ENCODE measurements at regions not wholly inside any gene's neighbourhood (a gene's known extent, or its start where the extent isn't known, plus 50 kb on each side); places are given as distances from the start of the nearest gene placed in this dataset.

DNA sequence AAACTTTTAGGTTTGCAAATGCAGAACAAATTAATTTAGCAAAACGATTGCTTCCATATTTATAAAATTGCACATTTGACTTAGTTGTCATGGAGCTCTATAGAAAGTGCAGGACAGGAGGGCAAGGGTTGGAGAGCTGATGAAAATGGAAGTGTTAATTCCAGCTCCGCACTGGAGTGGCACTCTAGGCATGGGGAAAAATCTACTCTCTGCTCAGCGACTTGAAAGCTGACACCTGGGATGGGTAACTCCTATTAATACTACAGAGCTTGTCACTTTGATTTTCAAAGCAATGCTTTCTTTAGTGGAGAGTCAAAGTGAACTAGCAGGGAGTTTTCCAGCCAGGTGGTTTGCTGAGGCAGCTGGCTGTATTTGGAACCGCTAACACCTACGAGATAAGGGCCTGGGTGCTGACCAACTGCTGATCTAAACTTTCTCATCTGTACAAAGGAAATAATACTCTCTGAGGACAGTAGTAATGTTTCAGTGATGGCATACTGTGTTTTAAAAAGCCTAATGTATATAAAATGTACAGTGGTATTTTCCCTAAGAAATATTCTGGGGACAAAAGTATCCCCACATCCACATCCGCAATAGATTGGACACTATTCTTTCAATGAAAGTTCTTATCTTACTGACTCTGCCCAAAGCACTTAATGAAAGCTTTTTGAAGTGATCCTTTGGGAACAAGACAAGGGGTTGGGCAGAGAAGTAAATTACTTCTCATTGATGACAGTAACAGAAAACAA, 444.3 kb downstream of the GPAM start:
- 63% methylated on average over 6 of the region's 6 CpGs; no CpG with 5 or more reads in 1 of the 2 experiments for WGBS, 2 experiments (ENCODE audit: extremely low coverage in 1 of 2, insufficient coverage in 1 of 2, insufficient read length in 1 of 2, insufficient replicate concordance in 2 of 2, low coverage in 1 of 2, low lambda C conversion rate in 2 of 2, missing lambda C conversion rate in 1 of 2)
- POLR2A ChIA-PET (ENCODE audit: partially characterized antibody), result no interaction called here
- H3K18ac ChIP-seq (ENCODE audit: extremely low read depth, low read length), result no peak overlapping the region

More for the DNA sequence above, 444.3 kb downstream of the GPAM start:
- no peaks in the 10 kb centered on the region for H3K4me1 ChIP-seq (replicated peaks in 1 of 4; ENCODE audit: control insufficient read depth in 3 of 4, insufficient read depth in 4 of 4, low read length in 3 of 4)
- no peak overlapping the region for H2AK5ac ChIP-seq (ENCODE audit: low read depth, low read length)
- H3K9me3 ChIP-seq (ENCODE audit: insufficient read depth in 2 of 2, low read depth in 1 of 2, low read length in 1 of 2), result no peaks in the 10 kb centered on the region
- H2BK20ac ChIP-seq (ENCODE audit: low read length), result no peak overlapping the region
- H3K79me1 ChIP-seq (ENCODE audit: low read depth, low read length), result no peaks in the 10 kb centered on the region
- no peak overlapping the region for H3K23ac ChIP-seq (ENCODE audit: insufficient read length)
- H3K4me2 ChIP-seq (ENCODE audit: insufficient read depth in 1 of 2, low read depth in 2 of 2, low read length in 2 of 2), result no peak overlapping the region
- no peaks in the 10 kb centered on the region for H3K36me3 ChIP-seq (ENCODE audit: control insufficient read depth in 2 of 4, insufficient read depth in 4 of 4, low read length in 3 of 4)
- H3K4ac ChIP-seq (replicated peaks; ENCODE audit: insufficient read length, low read depth, low read length), result no peak overlapping the region
- H3K27me3 ChIP-seq (replicated peaks in 1 of 4; ENCODE audit: control insufficient read depth in 3 of 4, extremely low read depth in 1 of 4, insufficient read depth in 3 of 4, low read length in 3 of 4), result no peaks in the 10 kb centered on the region
- no peaks in the 10 kb centered on the region for H4K20me1 ChIP-seq (replicated peaks in 1 of 2; ENCODE audit: control insufficient read depth in 1 of 2, insufficient read depth in 2 of 2, low read length in 2 of 2)
- H4K8ac ChIP-seq (ENCODE audit: extremely low read depth, insufficient read depth, low read length), result no peak overlapping the region
- CTCF ChIA-PET (ENCODE audit: partially characterized antibody), result interaction anchor here (0.6 to 1.3 kb wide), 4 partner anchors 9 to 1880 kb away, joined by 3 to 5 read pairs (median 4); no protein-coding TSS in a partner anchor
- H3K23me2 ChIP-seq (ENCODE audit: low read depth, low read length), result no peaks in the 10 kb centered on the region
- no peak overlapping the region for H4K5ac ChIP-seq (ENCODE audit: insufficient read length, low read depth, low read length)
- no peak overlapping the region for H2BK15ac ChIP-seq (ENCODE audit: low read length)
- TF ChIP-seq RAD21 (IDR thresholded peaks at IDR 0.05 in 1 of 2, conservative IDR thresholded peaks at IDR 0.05 in 1 of 2; ENCODE audit: low read depth in 2 of 2, low read length in 2 of 2), result peak; percentile 12 to 21; a peak in 2 of 4 replicates
- TF ChIP-seq SIRT6 (IDR thresholded peaks at IDR 0.05; ENCODE audit: low read length), result no peak
- H2BK5ac ChIP-seq (ENCODE audit: low read depth, low read length), result no peak overlapping the region
- no peak overlapping the region for H4K91ac ChIP-seq (replicated peaks; ENCODE audit: insufficient read length, low read length)
- H3K4me3 ChIP-seq (ENCODE audit: extremely low read depth in 1 of 4, insufficient read depth in 2 of 4, low read depth in 3 of 4, low read length in 4 of 4), result no peak overlapping the region
- H2BK120ac ChIP-seq (replicated peaks; ENCODE audit: low read depth, low read length), result no peak overlapping the region
- no peak overlapping the region for H3K56ac ChIP-seq (replicated peaks; ENCODE audit: insufficient read length, low read depth, low read length)
- H3K9ac ChIP-seq (replicated peaks in 1 of 4; ENCODE audit: extremely low read depth in 1 of 4, low read depth in 3 of 4, low read length in 3 of 4), result no peak overlapping the region
- no peak overlapping the region for H3K14ac ChIP-seq (ENCODE audit: insufficient read length)
- FAIRE-seq (peak; percentile 57), DNase-seq (ENCODE audit: low read depth in 1 of 2, low spot score in 2 of 2) (no peak)
- H2BK12ac ChIP-seq (ENCODE audit: low read depth, low read length), result no peak overlapping the region
- no peak overlapping the region for H2AFZ ChIP-seq (ENCODE audit: low read length)
- no peaks in the 10 kb centered on the region for H3K79me2 ChIP-seq (ENCODE audit: control insufficient read depth in 1 of 2, insufficient read depth in 2 of 2, low read length in 2 of 2)
- H3K27ac ChIP-seq (ENCODE audit: low read depth, low read length), result no peak overlapping the region

All from H1 (cell line).